HG02981 (cell line): ENCODE measurements at regions not wholly inside any gene's neighbourhood (a gene's known extent, or its start where the extent isn't known, plus 50 kb on each side); places are given as distances from the start of the nearest gene placed in this dataset.

ENCODE experiments used
- ATAC-seq: cut with Tn5 transposase; IDR thresholded peaks from one replicate; pipeline ENCODE4 v1.9.1; 2021; ENCODE audit warnings: mild to moderate bottlenecking, moderate library complexity; ENCODE audit not compliant: unreplicated experiment

GRCh38 chr2:23286031-23286757, 98.8 kb upstream of the KLHL29 start:
- no peak for ATAC-seq

GRCh38 chr2:23286758-23287704, 97.9 kb upstream of the KLHL29 start:
- no peak for ATAC-seq

GRCh38 chr2:23289671-23290070, 95.3 kb upstream of the KLHL29 start:
- no peak for ATAC-seq

- no peak for ATAC-seq
Measured at GRCh38 chr2:23291239-23291638, 93.7 kb upstream of the KLHL29 start.

DNA sequence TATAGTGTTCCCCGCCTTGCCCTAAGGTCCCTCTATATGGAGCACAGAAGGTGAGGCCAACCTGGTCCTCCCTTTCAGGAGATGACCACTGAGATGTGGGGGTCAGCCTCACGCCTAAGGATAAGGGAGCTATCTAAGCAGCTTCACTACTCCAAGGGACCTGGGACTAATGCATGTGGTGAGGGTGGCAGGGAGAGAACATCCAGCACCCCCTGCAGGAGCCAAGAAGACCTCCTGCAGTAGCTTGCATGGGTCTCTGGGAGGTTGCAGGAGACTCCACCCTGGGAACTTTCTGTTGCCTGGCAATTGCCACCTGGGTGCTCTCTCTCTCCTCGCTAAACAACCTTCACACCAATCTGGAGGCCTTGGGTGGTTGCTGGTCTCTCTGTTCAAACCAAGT, 93.0 kb upstream of the KLHL29 start:
- no peak for ATAC-seq

- no peak for ATAC-seq
Measured at GRCh38 chr2:23293063-23293462, 91.9 kb upstream of the KLHL29 start.

- ATAC-seq = no peak
Measured at GRCh38 chr2:23293731-23294130, 91.2 kb upstream of the KLHL29 start.

GRCh38 chr2:23294238-23294637, 90.7 kb upstream of the KLHL29 start:
- ATAC-seq = no peak

DNA sequence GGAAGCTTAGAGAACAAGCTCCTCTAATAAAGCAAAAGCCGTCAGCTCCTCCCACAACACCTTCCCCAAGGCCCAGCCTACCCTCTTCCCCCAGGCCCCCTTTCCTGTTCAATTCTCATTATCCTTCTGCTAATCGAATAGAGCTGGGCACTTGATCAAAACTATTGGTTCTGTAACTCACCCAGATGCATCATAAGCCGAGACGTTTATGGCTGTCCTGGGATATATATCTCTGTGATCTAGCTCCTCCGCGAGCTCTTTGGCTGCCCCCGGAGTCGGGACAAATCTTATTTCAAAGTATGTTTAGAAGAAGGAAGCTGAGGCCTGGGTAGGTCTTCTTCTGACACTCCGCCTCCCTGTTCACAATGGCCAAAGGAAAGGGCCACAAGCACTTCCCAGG, 88.3 kb upstream of the KLHL29 start:
- ATAC-seq = no peak

DNA sequence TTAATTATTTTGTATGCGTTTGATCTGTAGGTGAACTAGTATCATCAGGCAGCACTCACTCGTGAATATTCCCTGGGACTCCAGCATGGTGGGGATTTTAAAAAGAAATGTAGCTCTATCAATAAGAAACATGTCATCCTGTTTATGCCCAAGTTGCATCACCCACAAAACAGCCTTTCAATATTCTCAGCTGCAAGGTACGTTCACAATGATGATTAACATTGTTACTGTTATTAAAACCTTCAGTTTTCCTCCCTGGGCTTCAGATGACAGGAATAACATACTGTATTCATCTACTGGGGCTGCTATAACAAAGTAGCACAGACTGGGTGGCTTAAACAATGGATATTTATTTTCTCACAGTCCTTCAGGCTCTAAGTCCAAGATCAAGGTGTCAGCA, 87.9 kb upstream of the KLHL29 start:
- ATAC-seq = no peak

DNA sequence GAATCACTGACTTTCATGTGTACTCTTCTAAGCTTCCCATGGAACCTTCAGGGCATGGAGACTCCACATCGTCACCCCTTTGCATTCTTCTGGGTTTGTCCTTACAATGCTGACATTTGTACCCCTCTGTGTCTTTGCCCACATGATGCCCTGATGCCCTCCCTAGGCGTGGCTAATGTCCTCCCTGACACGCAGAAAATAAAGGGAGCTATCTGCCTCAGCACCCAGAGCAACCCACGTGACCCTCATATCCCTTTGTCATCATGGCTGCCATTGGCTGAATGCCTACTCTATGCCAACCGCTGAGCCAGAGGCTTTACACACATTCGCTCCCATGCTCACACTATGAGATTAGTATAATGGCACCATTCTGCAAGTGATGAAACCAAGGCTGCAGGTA, 86.4 kb upstream of the KLHL29 start:
- ATAC-seq = no peak

DNA sequence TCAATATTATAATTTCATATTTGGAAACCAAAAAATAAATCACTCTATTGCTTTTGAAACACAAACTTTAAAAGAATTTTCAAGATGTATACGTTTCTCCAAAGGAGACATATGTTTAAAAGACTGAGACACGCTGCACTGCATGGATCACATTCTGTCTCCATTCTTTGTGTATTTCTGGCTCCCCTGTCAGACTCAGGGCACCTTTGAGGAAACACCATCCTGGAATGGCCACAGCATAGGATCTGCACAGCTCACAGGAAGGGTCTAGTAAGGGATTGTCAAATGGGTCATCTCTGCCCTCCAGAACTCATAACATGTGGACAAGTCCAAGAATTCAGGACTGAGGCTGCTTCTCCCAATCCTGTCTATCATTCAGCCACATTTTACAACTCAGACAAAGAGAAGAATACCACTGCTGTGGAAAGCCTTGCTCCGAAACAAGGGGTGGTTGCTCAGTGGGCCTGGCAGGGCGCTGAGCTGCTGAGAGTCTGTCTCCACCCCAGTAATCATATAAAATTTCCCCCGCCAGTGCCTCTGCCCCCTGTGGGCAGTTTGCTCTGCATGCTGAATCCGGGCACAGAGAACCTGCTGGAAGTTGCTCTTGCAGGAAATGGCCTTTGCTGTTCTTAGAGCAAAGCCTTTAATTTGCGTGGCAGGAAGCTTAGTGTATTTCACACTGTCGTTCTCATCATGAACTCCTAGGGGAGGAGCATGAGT, 85.3 kb upstream of the KLHL29 start:
- ATAC-seq = no peak

GRCh38 chr2:23301136-23301535, 83.8 kb upstream of the KLHL29 start:
- no peak for ATAC-seq

GRCh38 chr2:23302591-23302990, 82.4 kb upstream of the KLHL29 start:
- no peak for ATAC-seq

DNA sequence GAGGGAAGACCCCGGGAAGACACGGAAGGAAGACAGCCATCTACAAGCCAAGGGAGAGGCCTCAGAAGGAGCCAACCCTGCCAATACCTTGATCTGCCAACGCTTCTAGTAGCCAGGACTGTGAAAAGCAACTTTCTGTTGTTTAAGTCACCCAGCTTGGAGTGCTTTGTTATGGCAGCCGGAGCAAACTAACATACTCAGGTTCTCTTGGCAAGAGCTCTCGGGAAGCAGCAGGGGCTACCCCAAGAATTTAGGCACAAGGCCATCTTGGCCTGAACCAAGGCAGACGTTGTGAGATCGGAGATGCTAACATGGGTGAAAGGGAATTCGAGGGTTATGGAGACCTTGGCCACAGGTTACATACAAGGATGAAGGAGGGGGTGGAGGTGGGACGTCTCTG, 78.6 kb upstream of the KLHL29 start:
- no peak for ATAC-seq

- no peak for ATAC-seq
Measured at GRCh38 chr2:23311186-23311585, 73.8 kb upstream of the KLHL29 start.

GRCh38 chr2:23312996-23313606, 71.9 kb upstream of the KLHL29 start:
- peak; percentile 84 for ATAC-seq

- no peak for ATAC-seq
Measured at GRCh38 chr2:23314687-23315086, 70.3 kb upstream of the KLHL29 start.

- no peak for ATAC-seq
Measured at GRCh38 chr2:23320058-23320457, 64.9 kb upstream of the KLHL29 start.

- ATAC-seq = no peak
Measured at GRCh38 chr2:23321751-23322150, 63.2 kb upstream of the KLHL29 start.

DNA sequence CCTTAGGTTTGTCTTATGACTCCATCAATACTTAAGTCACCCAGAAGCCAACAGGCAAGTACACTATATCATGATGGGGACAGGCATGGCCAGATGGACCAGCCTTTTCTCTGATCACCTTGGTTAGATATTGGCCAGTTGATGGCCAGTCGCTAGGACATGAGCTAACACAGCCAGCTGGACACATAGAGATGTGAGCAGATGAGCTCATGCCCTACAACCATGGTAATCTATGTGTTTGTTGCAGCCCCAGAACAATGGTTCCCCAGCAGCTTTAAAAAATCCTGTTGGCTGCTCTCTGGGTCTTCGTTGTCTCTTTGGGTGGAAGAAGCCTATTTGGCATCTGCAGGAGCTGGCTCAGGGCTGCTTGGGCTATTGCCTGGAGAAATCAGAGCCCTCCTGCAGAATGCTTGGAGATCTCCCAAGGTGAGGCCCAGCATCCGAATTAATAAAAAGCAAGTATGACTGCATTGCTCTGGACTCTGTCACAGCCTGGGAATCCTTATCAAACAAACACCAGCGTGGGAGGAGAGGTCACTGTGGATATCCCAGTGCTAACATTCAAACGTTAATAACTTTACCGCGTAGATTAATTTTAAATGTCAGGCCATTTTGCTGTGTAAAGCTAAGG, 62.3 kb upstream of the KLHL29 start:
- ATAC-seq = no peak
